Endothelial cell of umbilical vein (primary cell): ENCODE measurements at regions not wholly inside any gene's neighbourhood (a gene's known extent, or its start where the extent isn't known, plus 50 kb on each side); places are given as distances from the start of the nearest gene placed in this dataset.

ENCODE experiments used
- BruUV-seq: library from RNA; stranded (reverse); fragments of 400-500 nt; replicated peaks from 2 replicates; lab custom pipeline; 2021; lab: Mats Ljungman, UMichigan
- CTCF ChIA-PET: fragments of 300-600, 350-600 bp; sonication (Branson Sonifier 250); formaldehyde crosslinking; loops from one replicate; lab custom pipeline; 2021; ENCODE audit warnings: antibody characterized with exemption, inconsistent platforms; lab: Charles Lee
- POLR2A ChIA-PET: fragments of 300-600, 350-600 bp; sonication (Branson Sonifier 250); formaldehyde crosslinking; loops from one replicate; lab custom pipeline; 2021; ENCODE audit warnings: antibody characterized with exemption, inconsistent platforms; lab: Charles Lee
- DNase-seq: peaks from one replicate; pipeline ENCODE4 v3.0.0-alpha.2; 2011; ENCODE audit warnings: low read depth, low spot score
- FAIRE-seq: peaks from 2 replicates; lab custom pipeline; 2011; peaks lifted over from hg19 to GRCh38; lab: Jason Lieb, UNC
- H2AFZ ChIP-seq: 2 replicates; pipeline ENCODE4 v1.6.0; 2012; ENCODE audit warnings: low read depth, low read length, control low read depth, inconsistent platforms
- H3K27ac ChIP-seq: 2 replicates; pipeline ENCODE4 v1.5.1; 2011; ENCODE audit warnings: low read depth, mild to moderate bottlenecking, control low read depth, low read length, moderate library complexity; ENCODE audit not compliant: insufficient read depth
- H3K27me3 ChIP-seq, 2 experiments: 2 replicates each; pipeline versions ENCODE4 v1.6.0 to v1.6.1; 2011; ENCODE audit warnings: low read length in 2 of 2, mixed read lengths in 1 of 2; ENCODE audit not compliant: control insufficient read depth in 2 of 2, insufficient read depth in 2 of 2
- H3K36me3 ChIP-seq, 2 experiments: 2 replicates in 1 of 2; 3 replicates in 1 of 2; pipeline ENCODE4 v1.5.1; 2011; ENCODE audit warnings: low read length in 2 of 2, mild to moderate bottlenecking in 1 of 2, moderate library complexity in 1 of 2; ENCODE audit not compliant: control insufficient read depth in 2 of 2, insufficient read depth in 2 of 2; ENCODE audit errors: extremely low read depth in 1 of 2
- H3K4me1 ChIP-seq: 3 replicates; pipeline ENCODE4 v1.5.1; 2011; ENCODE audit warnings: mild to moderate bottlenecking, low read length; ENCODE audit not compliant: control insufficient read depth, insufficient read depth; ENCODE audit errors: extremely low read depth
- H3K4me2 ChIP-seq: 2 replicates; pipeline ENCODE4 v1.6.1; 2011; ENCODE audit warnings: low read length, control low read depth, mixed read lengths; ENCODE audit not compliant: insufficient read depth
- H3K4me3 ChIP-seq, 3 experiments: fragments of 200-600 bp in 1 of 3; sonication (generic), shearing (Covaris generic) in 1 of 3; replicated peaks in 1 of 3; 2 replicates each; pipeline ENCODE4 v1.5.1; 2011 to 2016; ENCODE audit warnings: control low read depth in 3 of 3, low read length in 3 of 3, mild to moderate bottlenecking in 2 of 3, inconsistent platforms in 1 of 3, low read depth in 1 of 3, moderate library complexity in 1 of 3; ENCODE audit not compliant: insufficient read depth in 1 of 3
- H3K79me2 ChIP-seq: 2 replicates; pipeline ENCODE4 v1.6.0; 2012; ENCODE audit warnings: low read length, inconsistent platforms; ENCODE audit not compliant: control insufficient read depth, insufficient read depth
- H3K9ac ChIP-seq: replicated peaks from 2 replicates; pipeline ENCODE3; 2011; ENCODE audit warnings: low read length, control low read depth; ENCODE audit not compliant: insufficient read depth; ENCODE audit errors: extremely low read depth
- H3K9me1 ChIP-seq: replicated peaks from 3 replicates; pipeline ENCODE4 v1.6.0; 2011; ENCODE audit warnings: mild to moderate bottlenecking, low read length; ENCODE audit not compliant: control insufficient read depth, insufficient read depth; ENCODE audit errors: extremely low read depth
- H3K9me3 ChIP-seq: replicated peaks from 2 replicates; pipeline ENCODE4 v1.5.1; 2012; ENCODE audit warnings: low read length, inconsistent platforms; ENCODE audit not compliant: control insufficient read depth, insufficient read depth
- H4K20me1 ChIP-seq: replicated peaks from 2 replicates; pipeline ENCODE3; 2011; ENCODE audit warnings: mild to moderate bottlenecking, low read length; ENCODE audit not compliant: control insufficient read depth, insufficient read depth; ENCODE audit errors: extremely low read depth
- CTCF ChIP-seq, 2 donors: IDR thresholded peaks; 1 replicate in 1 of 2; 2 replicates in 1 of 2; pipeline ENCODE4 v1.5.1; 2011; ENCODE audit warnings: low read length in 2 of 2, mild to moderate bottlenecking in 2 of 2, moderate library complexity in 2 of 2, control low read depth in 1 of 2, inconsistent platforms in 1 of 2, low read depth in 1 of 2; ENCODE audit not compliant: insufficient read depth in 1 of 2; ENCODE audit errors: extremely low read depth in 1 of 2
- EZH2 ChIP-seq: IDR thresholded peaks from 2 replicates; pipeline ENCODE4 v1.6.1; 2012; ENCODE audit warnings: borderline replicate concordance, low read depth, mild to moderate bottlenecking, moderate library complexity, low read length, inconsistent platforms; ENCODE audit not compliant: severe bottlenecking
- FOS ChIP-seq: IDR thresholded peaks from 2 replicates; pipeline ENCODE4 v1.6.1; 2011; ENCODE audit warnings: mild to moderate bottlenecking, low read length, moderate library complexity, borderline replicate concordance; ENCODE audit not compliant: insufficient read depth
- GATA2 ChIP-seq: IDR thresholded peaks from 2 replicates; pipeline ENCODE4 v1.7.0; 2011; ENCODE audit warnings: low read depth, mild to moderate bottlenecking, moderate library complexity, mixed read lengths, low read length; ENCODE audit not compliant: insufficient read length, insufficient read depth
- JUN ChIP-seq: IDR thresholded peaks from 2 replicates; pipeline ENCODE4 v1.6.1; 2011; ENCODE audit warnings: borderline replicate concordance, low read depth; ENCODE audit not compliant: insufficient read length, insufficient read depth
- MAX ChIP-seq: IDR thresholded peaks from 2 replicates; pipeline ENCODE4 v1.6.1; 2011; ENCODE audit not compliant: insufficient read depth, insufficient read length
- MYC ChIP-seq: IDR thresholded peaks from one replicate; pipeline ENCODE4 v1.6.1; 2011; ENCODE audit warnings: mild to moderate bottlenecking, low read depth, low read length
- POLR2A ChIP-seq: IDR thresholded peaks from 2 replicates; pipeline ENCODE4 v1.6.1; 2012; ENCODE audit warnings: low read depth, mild to moderate bottlenecking, control low read depth, low read length
- POLR2AphosphoS5 ChIP-seq: IDR thresholded peaks from 2 replicates; pipeline ENCODE4 v1.6.1; 2012; ENCODE audit warnings: low read depth, mild to moderate bottlenecking, control low read depth, low read length, moderate library complexity; ENCODE audit not compliant: insufficient read depth
- dilution Hi-C: fragments of 300-500 bp; cut with MboI; formaldehyde crosslinking; loops from one replicate; pipeline ENCODE4 v1.15.0; 2019; ENCODE audit warnings: low sequenced_read_pairs; ENCODE audit not compliant: extremely low pct_ligation_motif_present
- intact Hi-C: fragments of 100-400 bp; cut with micrococcal nuclease; formaldehyde crosslinking; loops from one replicate; pipeline ENCODE4 v1.10.0; 2022

- H3K9me3 ChIP-seq = no peaks in the 10 kb centered on the region
- H3K4me3 ChIP-seq = no peak overlapping the region
- H3K79me2 ChIP-seq = no peaks in the 10 kb centered on the region
- ChIA-PET POLR2A (no interaction called here), CTCF (no interaction called here)
- FAIRE-seq (no peak), DNase-seq (no peak)
- H3K9me1 ChIP-seq = no peaks in the 10 kb centered on the region
- BruUV-seq = no TSS peak
- no peaks in the 10 kb centered on the region for H3K4me1 ChIP-seq
- H4K20me1 ChIP-seq = no peaks in the 10 kb centered on the region
- dilution Hi-C loops (no loop called here), intact Hi-C loops (no loop called here)
- H3K9ac ChIP-seq = no peak overlapping the region
- H3K36me3 ChIP-seq = no peaks in the 10 kb centered on the region
- H2AFZ ChIP-seq = no peak overlapping the region
- H3K27ac ChIP-seq = no peak overlapping the region
- no peak for TF ChIP-seq MYC
- no peak for TF ChIP-seq EZH2
- TF ChIP-seq MAX = no peak
- TF ChIP-seq FOS = no peak
- no peak for TF ChIP-seq POLR2A
- no peak for TF ChIP-seq POLR2AphosphoS5
- TF ChIP-seq CTCF (IDR thresholded peaks at IDR 0.05; ENCODE audit: extremely low read depth in 1 of 2, insufficient read depth in 1 of 2, low read depth in 1 of 2, low read length in 2 of 2) = no peak
- no peak for TF ChIP-seq GATA2
- no peak for TF ChIP-seq JUN
- H3K4me2 ChIP-seq = no peak overlapping the region
- peaks cover 0 to 6% of the 10 kb centered on the region in 2 experiments for H3K27me3 ChIP-seq
Measured at GRCh38 chr7:132683896-132684690, 107.8 kb upstream of the PLXNA4 start.
